ENCODE measurements at regions not wholly inside any gene's neighbourhood (a gene's known extent, or its start where the extent isn't known, plus 50 kb on each side); places are given as distances from the start of the nearest gene placed in this dataset.
A peak's percentile ranks its signal among the peaks of the same experiment; 100 is the strongest.

DNA sequence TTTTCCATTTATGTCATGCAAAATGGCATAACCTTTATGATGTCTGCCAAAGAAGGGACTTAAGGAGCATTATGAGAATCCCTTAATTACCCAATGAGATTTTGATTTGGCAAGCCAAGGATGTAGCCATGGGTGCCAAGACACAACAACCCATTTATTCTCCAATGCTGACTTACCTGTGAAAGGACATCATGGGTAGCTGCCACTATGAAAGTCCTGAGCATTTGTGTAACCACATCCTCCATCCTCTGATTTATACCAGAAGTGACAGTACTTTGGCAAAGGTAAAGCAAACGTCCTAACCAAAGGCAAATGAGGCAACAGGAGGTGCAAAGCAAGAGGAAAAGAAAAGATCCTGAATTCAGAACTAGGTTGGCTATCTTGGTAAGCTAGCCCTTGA is 87.3 kb upstream of the EMCN start:
- DNase-seq = no peak
- peaks cover 2% of the 10 kb centered on the region; the same call in 1 of the 2 replicates for H3K27me3 Mint-ChIP-seq (ENCODE audit: insufficient read depth)
- H3K4me3 Mint-ChIP-seq = no peak overlapping the region
- no peaks in the 10 kb centered on the region for H3K9me3 Mint-ChIP-seq
- TF ChIP-seq, protein P1, sequence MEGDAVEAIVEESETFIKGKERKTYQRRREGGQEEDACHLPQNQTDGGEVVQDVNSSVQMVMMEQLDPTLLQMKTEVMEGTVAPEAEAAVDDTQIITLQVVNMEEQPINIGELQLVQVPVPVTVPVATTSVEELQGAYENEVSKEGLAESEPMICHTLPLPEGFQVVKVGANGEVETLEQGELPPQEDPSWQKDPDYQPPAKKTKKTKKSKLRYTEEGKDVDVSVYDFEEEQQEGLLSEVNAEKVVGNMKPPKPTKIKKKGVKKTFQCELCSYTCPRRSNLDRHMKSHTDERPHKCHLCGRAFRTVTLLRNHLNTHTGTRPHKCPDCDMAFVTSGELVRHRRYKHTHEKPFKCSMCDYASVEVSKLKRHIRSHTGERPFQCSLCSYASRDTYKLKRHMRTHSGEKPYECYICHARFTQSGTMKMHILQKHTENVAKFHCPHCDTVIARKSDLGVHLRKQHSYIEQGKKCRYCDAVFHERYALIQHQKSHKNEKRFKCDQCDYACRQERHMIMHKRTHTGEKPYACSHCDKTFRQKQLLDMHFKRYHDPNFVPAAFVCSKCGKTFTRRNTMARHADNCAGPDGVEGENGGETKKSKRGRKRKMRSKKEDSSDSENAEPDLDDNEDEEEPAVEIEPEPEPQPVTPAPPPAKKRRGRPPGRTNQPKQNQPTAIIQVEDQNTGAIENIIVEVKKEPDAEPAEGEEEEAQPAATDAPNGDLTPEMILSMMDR (IDR thresholded peaks at IDR 0.05) = no peak
- H3K4me1 Mint-ChIP-seq (ENCODE audit: low read depth) = no peaks in the 10 kb centered on the region
- no peaks in the 10 kb centered on the region for H3K36me3 Mint-ChIP-seq (ENCODE audit: low read depth)
- no peak overlapping the region for H3K27ac Mint-ChIP-seq

DNA sequence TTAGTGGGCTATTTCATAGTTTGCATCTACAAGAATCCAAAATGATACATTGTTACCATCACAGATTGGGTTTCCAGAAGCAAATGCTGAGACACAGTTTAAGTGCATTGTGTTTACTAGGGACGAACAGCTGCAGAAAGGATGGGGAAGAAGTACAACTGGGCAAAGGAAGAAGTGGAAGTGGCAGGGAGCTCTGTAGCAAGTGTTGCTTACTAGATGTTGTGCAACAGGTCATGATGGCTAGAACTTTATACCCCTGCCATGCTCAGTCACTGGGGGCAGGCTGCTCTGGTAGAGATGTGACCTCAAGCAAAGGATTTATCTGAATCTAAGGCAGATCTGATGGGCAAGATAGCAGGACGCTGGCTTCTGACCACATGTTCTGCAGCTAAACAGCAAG is 76.1 kb upstream of the EMCN start:
- no peak for DNase-seq
- no peak overlapping the region for H3K27ac Mint-ChIP-seq
- no peak overlapping the region for H3K4me3 Mint-ChIP-seq
- no peaks in the 10 kb centered on the region for H3K9me3 Mint-ChIP-seq
- H3K27me3 Mint-ChIP-seq (ENCODE audit: insufficient read depth) = peaks cover 2% of the 10 kb centered on the region; the same call in 1 of the 2 replicates
- H3K36me3 Mint-ChIP-seq (ENCODE audit: low read depth) = no peaks in the 10 kb centered on the region
- TF ChIP-seq, protein P1 (IDR thresholded peaks at IDR 0.05) = no peak
- peaks cover 9% of the 10 kb centered on the region; the same call in 1 of the 2 replicates for H3K4me1 Mint-ChIP-seq (ENCODE audit: low read depth)

DNA sequence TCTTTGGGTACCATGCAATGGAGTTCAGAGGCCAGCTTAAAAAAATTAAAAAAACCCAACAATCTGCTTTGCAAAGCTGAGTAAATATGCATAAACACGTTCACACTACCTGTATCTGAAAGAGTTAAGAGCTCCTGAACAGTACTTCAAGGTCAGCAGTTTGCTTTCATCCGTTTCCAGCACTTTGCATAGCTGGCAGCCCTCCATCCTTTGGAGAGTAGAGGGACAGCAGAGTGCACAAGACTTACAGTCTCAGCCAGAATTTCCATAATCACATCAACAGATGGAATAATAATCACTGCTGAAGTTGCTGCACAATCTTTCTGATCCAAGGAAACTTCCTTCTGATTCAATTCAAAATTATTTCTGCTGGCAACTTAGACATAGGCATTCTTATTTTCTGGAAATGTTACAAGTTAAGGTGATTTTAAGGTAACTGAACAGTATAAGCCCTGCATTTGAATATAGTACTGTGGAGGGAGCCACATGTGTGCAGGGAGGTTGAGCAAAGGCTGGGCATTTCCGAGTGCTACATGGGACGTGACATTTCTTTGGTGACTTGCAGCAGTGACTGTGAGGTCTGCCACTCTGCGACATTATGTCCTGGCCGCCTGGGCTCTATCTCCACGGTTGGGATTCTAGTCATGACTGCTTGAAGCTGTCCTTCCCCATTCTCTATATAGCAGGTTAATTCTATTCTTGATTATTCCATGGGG is 73.5 kb upstream of the EMCN start:
- Mint-ChIP-seq H3K4me3 (no peak overlapping the region), H3K9me3 (no peaks in the 10 kb centered on the region), H3K27ac (no peak overlapping the region), H3K4me1 (ENCODE audit: low read depth) (peaks cover 9% of the 10 kb centered on the region; the same call in 1 of the 2 replicates), H3K36me3 (ENCODE audit: low read depth) (no peaks in the 10 kb centered on the region), H3K27me3 (ENCODE audit: insufficient read depth) (peaks cover 2% of the 10 kb centered on the region; the same call in 1 of the 2 replicates)
- TF ChIP-seq, protein P1 (IDR thresholded peaks at IDR 0.05) = no peak
- DNase-seq = no peak

DNA sequence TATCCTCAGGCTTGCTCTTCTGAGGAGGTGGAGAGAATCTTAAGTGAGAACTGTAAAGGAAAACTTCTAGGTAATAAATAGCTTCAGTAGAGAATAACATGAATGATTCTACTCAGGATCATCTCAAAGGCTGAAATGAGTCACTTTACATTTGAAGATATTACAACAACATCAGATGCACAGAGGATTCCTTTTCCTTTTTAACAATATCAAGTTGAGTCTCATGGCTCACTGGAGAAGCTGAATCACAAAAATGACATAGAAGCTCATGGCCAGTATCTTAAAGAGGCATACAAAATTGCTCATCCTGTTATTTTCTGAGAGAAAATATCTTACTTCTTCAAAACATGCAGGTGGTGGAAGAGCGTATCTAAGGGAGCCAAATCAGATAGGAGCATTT is 72.5 kb upstream of the EMCN start:
- H3K4me1 Mint-ChIP-seq (ENCODE audit: low read depth) = peaks cover 9% of the 10 kb centered on the region; the same call in 1 of the 2 replicates
- H3K27me3 Mint-ChIP-seq (ENCODE audit: insufficient read depth) = peaks cover 2% of the 10 kb centered on the region; the same call in 1 of the 2 replicates
- peak; percentile 15 for DNase-seq
- H3K4me3 Mint-ChIP-seq = no peak overlapping the region
- TF ChIP-seq, protein P1 (IDR thresholded peaks at IDR 0.05) = no peak
- no peaks in the 10 kb centered on the region for H3K36me3 Mint-ChIP-seq (ENCODE audit: low read depth)
- no peak overlapping the region for H3K27ac Mint-ChIP-seq
- H3K9me3 Mint-ChIP-seq = no peaks in the 10 kb centered on the region

DNA sequence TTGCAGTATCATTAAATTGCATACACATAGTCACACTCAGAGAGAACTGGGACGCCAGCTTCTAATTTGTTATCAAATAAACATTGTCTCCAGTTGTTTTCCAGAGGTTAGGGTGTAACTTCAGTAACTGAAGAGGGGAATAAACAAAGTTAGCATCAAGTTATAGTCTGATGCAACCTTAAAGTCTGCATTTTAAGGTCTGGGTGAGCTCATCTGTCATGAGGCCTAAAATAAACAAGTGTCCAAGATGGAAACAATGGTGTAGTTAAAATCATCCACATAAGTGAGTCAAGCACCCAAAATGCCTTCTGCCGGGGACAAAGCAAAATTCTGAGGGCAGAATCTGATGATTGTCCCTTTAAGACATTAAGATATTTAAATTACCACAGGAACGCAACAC is 70.3 kb upstream of the EMCN start:
- DNase-seq = no peak
- Mint-ChIP-seq H3K9me3 (no peaks in the 10 kb centered on the region), H3K4me3 (no peak overlapping the region), H3K36me3 (ENCODE audit: low read depth) (no peaks in the 10 kb centered on the region), H3K27ac (no peak overlapping the region), H3K27me3 (ENCODE audit: insufficient read depth) (peaks cover 2% of the 10 kb centered on the region; the same call in 1 of the 2 replicates), H3K4me1 (ENCODE audit: low read depth) (peaks cover 9% of the 10 kb centered on the region; the same call in 1 of the 2 replicates)
- TF ChIP-seq, protein P1 (IDR thresholded peaks at IDR 0.05) = no peak

Data from HFFc6 (cell line).